Ammon's horn (tissue), 1 donor: ENCODE measurements at regions not wholly inside any gene's neighbourhood (a gene's known extent, or its start where the extent isn't known, plus 50 kb on each side); places are given as distances from the start of the nearest gene placed in this dataset.

Experiments used
- DNase-seq: peaks from one replicate; pipeline ENCODE4 v3.0.0-alpha.2; 2016; ENCODE audit warnings: low spot score

GRCh38 chr12:123100882-123101281 lies 50.0 kb downstream of the PITPNM2 start:
- DNase-seq = no peak

- no peak for DNase-seq
These were observed 50.4 kb downstream of the PITPNM2 start for GRCh38 chr12:123100450-123100849.

- DNase-seq = no peak
These were observed 51.2 kb downstream of the PITPNM2 start for GRCh38 chr12:123099560-123100192.

GRCh38 chr12:123098780-123099179 lies 52.1 kb downstream of the PITPNM2 start:
- no peak for DNase-seq

GRCh38 chr12:123097561-123098084 lies 53.3 kb downstream of the PITPNM2 start:
- no peak for DNase-seq

- no peak for DNase-seq
These were observed 54.1 kb downstream of the PITPNM2 start for GRCh38 chr12:123096741-123097140.

- DNase-seq = no peak
These were observed 54.7 kb downstream of the PITPNM2 start for GRCh38 chr12:123096182-123096581.

GRCh38 chr12:123095078-123095881 lies 55.6 kb downstream of the PITPNM2 start:
- no peak for DNase-seq

- no peak for DNase-seq
These were observed 56.4 kb downstream of the PITPNM2 start for GRCh38 chr12:123094349-123095077.

GRCh38 chr12:123092866-123093265 lies 58.0 kb downstream of the PITPNM2 start:
- DNase-seq = no peak

- no peak for DNase-seq
These were observed 59.4 kb downstream of the PITPNM2 start for GRCh38 chr12:123091230-123092150.

GRCh38 chr12:123089631-123090353 lies 61.1 kb downstream of the PITPNM2 start:
- DNase-seq = no peak

GRCh38 chr12:123089140-123089539 lies 61.8 kb downstream of the PITPNM2 start:
- no peak for DNase-seq

- DNase-seq = no peak
These were observed 65.0 kb downstream of the PITPNM2 start for GRCh38 chr12:123085730-123086487.

GRCh38 chr12:123085066-123085465 lies 65.8 kb downstream of the PITPNM2 start:
- no peak for DNase-seq

GRCh38 chr12:123083661-123084571 lies 67.0 kb downstream of the PITPNM2 start:
- no peak for DNase-seq

- no peak for DNase-seq
These were observed 70.3 kb downstream of the PITPNM2 start for GRCh38 chr12:123080634-123081033.

- no peak for DNase-seq
These were observed 72.2 kb downstream of the PITPNM2 start for GRCh38 chr12:123078531-123079155.

- peak; percentile 70 for DNase-seq
These were observed 72.8 kb downstream of the PITPNM2 start for GRCh38 chr12:123078120-123078465.
